GM12878 (cell line): ENCODE measurements at regions not wholly inside any gene's neighbourhood (a gene's known extent, or its start where the extent isn't known, plus 50 kb on each side); places are given as distances from the start of the nearest gene placed in this dataset.

Source experiments
- ATAC-seq: fragments of 200-7000 bp; cut with Tn5 transposase; 3 replicates; pipeline ENCODE4 v1.9.1; 2020; ENCODE audit warnings: mild to moderate bottlenecking, moderate library complexity
- BruUV-seq: library from RNA; stranded (reverse); fragments of 400-500 nt; replicated peaks from 2 replicates; lab custom pipeline; 2021; lab: Mats Ljungman, UMichigan
- CTCF ChIA-PET: fragments of 300-600 bp; sonication (Branson Sonifier 250); formaldehyde crosslinking; extraction: SDS; loops from one replicate; lab custom pipeline; 2021; ENCODE audit warnings: inconsistent platforms; lab: Yijun Ruan, JAX
- POLR2A ChIA-PET: fragments of 350-600 bp; formaldehyde crosslinking; extraction: SDS; loops from one replicate; lab custom pipeline; 2021; ENCODE audit warnings: inconsistent platforms; lab: Charles Lee
- RAD21 ChIA-PET: fragments of 300-600 bp; sonication (Branson Sonifier 250); formaldehyde crosslinking; loops from one replicate; lab custom pipeline; 2023; ENCODE audit warnings: antibody characterized with exemption; ENCODE audit not compliant: unreplicated experiment; lab: Charles Lee
- SMC1A ChIA-PET: fragments of 300-600 bp; sonication (Branson Sonifier 250); formaldehyde crosslinking; loops from one replicate; lab custom pipeline; 2023; ENCODE audit not compliant: unreplicated experiment, uncharacterized antibody; lab: Charles Lee
- DNase-seq: peaks from one replicate; pipeline ENCODE4 v3.0.0-alpha.2; 2011; ENCODE audit warnings: low read depth, low spot score
- FAIRE-seq: peaks from 3 replicates; lab custom pipeline; 2011; peaks lifted over from hg19 to GRCh38; lab: Jason Lieb, UNC
- H2AFZ ChIP-seq: 2 replicates; pipeline ENCODE4 v1.6.0; 2011; ENCODE audit warnings: low read depth, low read length, control low read depth; ENCODE audit not compliant: control insufficient read depth
- H3K27ac ChIP-seq: 2 replicates; pipeline ENCODE4 v1.5.1; 2011; ENCODE audit warnings: control low read depth; ENCODE audit not compliant: control insufficient read depth, insufficient read depth
- H3K27me3 ChIP-seq, 2 experiments: replicated peaks in 1 of 2; 2 replicates each; pipeline versions ENCODE4 v1.6.0 to v1.6.1; 2011; ENCODE audit warnings: low read length in 1 of 2; ENCODE audit not compliant: control insufficient read depth in 2 of 2, insufficient read depth in 2 of 2
- H3K36me3 ChIP-seq, 2 experiments: 2 replicates each; pipeline ENCODE4 v1.5.1; 2011; ENCODE audit warnings: low read length in 1 of 2; ENCODE audit not compliant: control insufficient read depth in 2 of 2, insufficient read depth in 2 of 2
- H3K4me1 ChIP-seq: 2 replicates; pipeline ENCODE4 v1.6.1; 2011; ENCODE audit warnings: mild to moderate bottlenecking, low read length, moderate library complexity, mixed read lengths; ENCODE audit not compliant: control insufficient read depth, insufficient read depth
- H3K4me2 ChIP-seq: 2 replicates; pipeline ENCODE4 v1.6.0; 2011; ENCODE audit warnings: control low read depth; ENCODE audit not compliant: control insufficient read depth, insufficient read depth
- H3K4me3 ChIP-seq: fragments of 200-600 bp; sonication (generic); 2 replicates; pipeline ENCODE4 v1.5.1; 2016
- H3K79me2 ChIP-seq: 2 replicates; pipeline ENCODE4 v1.6.0; 2011; ENCODE audit warnings: low read length; ENCODE audit not compliant: control insufficient read depth, insufficient read depth
- H3K9ac ChIP-seq: 2 replicates; pipeline ENCODE4 v1.8.0; 2011; ENCODE audit warnings: low read length, control low read depth, mixed read lengths; ENCODE audit not compliant: control insufficient read depth, insufficient read depth
- H3K9me3 ChIP-seq: replicated peaks from 3 replicates; pipeline ENCODE4 v1.5.1; 2011; ENCODE audit warnings: mild to moderate bottlenecking, low read length; ENCODE audit not compliant: control insufficient read depth, insufficient read depth
- H4K20me1 ChIP-seq: 2 replicates; pipeline ENCODE4 v1.6.0; 2011; ENCODE audit not compliant: control insufficient read depth, insufficient read depth
- BCL3 ChIP-seq: IDR thresholded peaks from 2 replicates; pipeline ENCODE4 v1.6.1; 2011; ENCODE audit warnings: borderline replicate concordance, low read depth, mild to moderate bottlenecking, moderate library complexity, low read length; ENCODE audit not compliant: insufficient read depth, poor library complexity, severe bottlenecking
- ETV6 ChIP-seq, 2 experiments: fragments of 450-650 bp in 1 of 2; IDR thresholded peaks in 1 of 2; conservative IDR thresholded peaks in 1 of 2; 2 replicates each; pipeline ENCODE4 v1.6.1; 2014; ENCODE audit warnings: antibody characterized with exemption in 1 of 2, borderline replicate concordance in 1 of 2, low read depth in 1 of 2, mild to moderate bottlenecking in 1 of 2, moderate library complexity in 1 of 2
- EZH2 ChIP-seq: IDR thresholded peaks from 2 replicates; pipeline ENCODE4 v1.6.1; 2012; ENCODE audit warnings: low read depth, mild to moderate bottlenecking, control low read depth, inconsistent platforms, low read length, borderline replicate concordance; ENCODE audit not compliant: control insufficient read depth
- GATAD2B ChIP-seq: fragments of 450-650 bp; conservative IDR thresholded peaks from 2 replicates; pipeline ENCODE4 v1.6.1; 2017; ENCODE audit warnings: low read depth, mild to moderate bottlenecking, moderate library complexity
- HDAC2 ChIP-seq: fragments of 200-600 bp; sonication (generic); IDR thresholded peaks from 2 replicates; pipeline ENCODE4 v1.6.1; 2017
- HSF1 ChIP-seq: fragments of 150-350 bp; IDR thresholded peaks from 2 replicates; pipeline ENCODE4 v1.6.1; 2014; ENCODE audit warnings: mild to moderate bottlenecking, low read depth, low read length
- RAD51 ChIP-seq: fragments of 450-650 bp; IDR thresholded peaks from 2 replicates; pipeline ENCODE4 v1.6.1; 2016; ENCODE audit warnings: moderate library complexity, mild to moderate bottlenecking, inconsistent platforms
- USF1 ChIP-seq: IDR thresholded peaks from 2 replicates; pipeline ENCODE4 v1.6.1; 2011; ENCODE audit warnings: borderline replicate concordance, low read depth, mild to moderate bottlenecking, moderate library complexity, mixed read lengths, low read length; ENCODE audit not compliant: insufficient read depth; ENCODE audit errors: extremely low read length
- WRNIP1 ChIP-seq: IDR thresholded peaks from 2 replicates; pipeline ENCODE4 v1.6.1; 2011; ENCODE audit warnings: low read depth, low read length, improper control_type of control experiment, borderline replicate concordance
- ZBTB4 ChIP-seq: fragments of 450-650 bp; formaldehyde crosslinking; IDR thresholded peaks from 2 replicates; pipeline ENCODE4 v1.4.0; 2022; ENCODE audit warnings: mild to moderate bottlenecking, moderate library complexity
- ZBTB40 ChIP-seq: fragments of 450-650 bp; IDR thresholded peaks from 2 replicates; pipeline ENCODE4 v1.6.1; 2016; ENCODE audit warnings: mild to moderate bottlenecking, moderate library complexity, borderline replicate concordance
- WGBS: methylation state at CpG from one replicate; pipeline ENCODE4 v1.1.6; 2016; ENCODE audit warnings: low lambda C conversion rate; ENCODE audit not compliant: insufficient replicate concordance, insufficient coverage; ENCODE audit errors: missing lambda C conversion rate; 5-methylcytosine and 5-hydroxymethylcytosine counted together
- in situ Hi-C: fragments of 300-500 bp; cut with MboI; formaldehyde crosslinking; loops from 9 replicates; pipeline ENCODE4 v1.14.3; 2018; ENCODE audit warnings: mixed read lengths
- intact Hi-C: fragments of 100-400 bp; cut with micrococcal nuclease; formaldehyde crosslinking; loops from one replicate; pipeline ENCODE4 v1.14.2; 2022; ENCODE audit not compliant: unreplicated experiment

GRCh38 chr5:24732184-24732583 is 87.4 kb upstream of the CDH10 start (continued):
- TF ChIP-seq BCL3: no peak
- TF ChIP-seq ZBTB4 (CRISPR knock-in tag): no peak
- no peak for TF ChIP-seq HDAC2
- TF ChIP-seq EZH2: no peak
- TF ChIP-seq USF1: no peak
- no peak for TF ChIP-seq RAD51

- no peaks in the 10 kb centered on the region for H3K4me1 ChIP-seq
- POLR2A ChIA-PET: no interaction called here
- H3K27me3 ChIP-seq: no peaks in the 10 kb centered on the region
- no peak for ATAC-seq
- H3K9me3 ChIP-seq: no peaks in the 10 kb centered on the region
- no TSS peak for BruUV-seq
- RAD21 ChIA-PET: no interaction called here
- 0% methylated on average over 3 of the region's 3 CpGs for WGBS
- in situ Hi-C loops (no loop called here), intact Hi-C loops (no loop called here)
- H3K4me3 ChIP-seq: no peak overlapping the region
- CTCF ChIA-PET: no interaction called here
- DNase-seq: no peak
- SMC1A ChIA-PET: no interaction called here
- no peak for FAIRE-seq
- H3K9ac ChIP-seq: no peak overlapping the region
- no peaks in the 10 kb centered on the region for H4K20me1 ChIP-seq
- H3K36me3 ChIP-seq: no peaks in the 10 kb centered on the region
- H3K27ac ChIP-seq: no peak overlapping the region
- no peak overlapping the region for H3K4me2 ChIP-seq
- no peak overlapping the region for H2AFZ ChIP-seq
- H3K79me2 ChIP-seq: no peaks in the 10 kb centered on the region
- no peak for TF ChIP-seq GATAD2B
- no peak for TF ChIP-seq ETV6 (conservative IDR thresholded peaks at IDR 0.05 in 1 of 2, IDR thresholded peaks at IDR 0.05 in 1 of 2; ENCODE audit: borderline replicate concordance in 1 of 2, low read depth in 1 of 2)
- TF ChIP-seq WRNIP1: no peak
- no peak for TF ChIP-seq HSF1
- TF ChIP-seq ZBTB40: no peak
These were observed 76.0 kb upstream of the CDH10 start for GRCh38 chr5:24720743-24721142.
